ENCODE measurements at regions not wholly inside any gene's neighbourhood (a gene's known extent, or its start where the extent isn't known, plus 50 kb on each side); places are given as distances from the start of the nearest gene placed in this dataset.
"Not testable (repeated sequence)": the region's sequence is repeated elsewhere in the genome, so short reads cannot be mapped to it uniquely, and the experiment has no call there.

DNA sequence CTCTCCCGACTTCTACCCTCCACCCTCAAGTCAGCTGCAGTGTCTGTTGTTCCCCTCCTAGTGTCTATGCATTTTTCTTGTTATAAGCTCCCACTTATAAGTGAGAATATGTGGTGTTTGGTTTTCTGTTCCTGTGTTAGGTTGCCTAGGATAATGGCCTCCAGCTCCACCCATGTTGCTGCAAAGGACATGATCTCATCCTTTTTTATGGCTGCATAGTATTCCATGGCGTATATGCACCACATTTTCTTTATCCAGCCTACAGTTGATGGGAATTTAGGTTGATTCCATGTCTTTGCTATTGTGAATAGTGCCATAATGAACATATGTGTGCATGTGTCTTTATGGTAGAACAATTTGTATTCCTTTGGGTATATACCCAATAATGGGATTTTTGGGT, 80.7 kb downstream of the SPTSSA start:
- DNase-seq: not testable (repeated sequence)

DNA sequence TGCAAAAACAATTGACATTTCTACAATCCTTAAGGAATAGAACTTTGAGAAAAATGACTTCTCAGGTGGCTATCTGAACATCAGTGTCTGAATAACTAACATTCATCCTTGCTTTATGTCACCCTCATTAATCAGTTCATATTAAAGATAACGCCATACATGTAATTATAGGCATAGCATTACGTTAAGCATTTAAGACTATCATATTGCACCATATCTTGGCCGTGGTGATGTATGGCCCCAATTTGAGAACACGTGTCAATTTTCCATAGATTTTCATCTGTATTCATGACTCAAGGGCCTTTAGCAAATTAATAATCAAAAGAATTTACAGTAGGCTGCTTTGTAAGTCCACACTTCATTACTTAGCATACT, 81.6 kb downstream of the SPTSSA start:
- DNase-seq: no peak

- DNase-seq: no peak
Observed at GRCh38 chr14:34379816-34380470, 82.1 kb downstream of the SPTSSA start.

- no peak for DNase-seq
Observed at GRCh38 chr14:34376649-34377267, 85.3 kb downstream of the SPTSSA start.

- DNase-seq: no peak
Observed at GRCh38 chr14:34374998-34375740, 86.9 kb downstream of the SPTSSA start.

DNA sequence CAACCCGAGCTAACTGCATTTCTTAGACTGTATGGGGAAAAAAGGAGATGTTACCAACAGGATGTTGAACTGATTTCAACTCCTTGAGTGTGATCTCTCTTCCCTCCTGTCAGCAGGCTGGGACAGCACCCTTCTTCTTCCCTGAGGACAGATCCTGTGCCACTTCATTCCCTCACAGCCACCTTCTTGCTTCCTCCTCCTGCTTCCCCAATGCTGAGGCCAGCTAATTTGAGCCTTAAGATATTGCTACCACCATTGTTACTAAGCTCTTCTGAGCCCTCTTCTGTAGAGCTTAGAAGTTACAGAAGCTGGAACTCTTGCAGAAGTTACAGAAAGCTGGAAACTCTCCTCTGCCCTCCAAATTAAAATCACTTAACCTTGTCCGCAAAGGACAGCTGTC, 88.8 kb downstream of the SPTSSA start:
- no peak for DNase-seq

DNA sequence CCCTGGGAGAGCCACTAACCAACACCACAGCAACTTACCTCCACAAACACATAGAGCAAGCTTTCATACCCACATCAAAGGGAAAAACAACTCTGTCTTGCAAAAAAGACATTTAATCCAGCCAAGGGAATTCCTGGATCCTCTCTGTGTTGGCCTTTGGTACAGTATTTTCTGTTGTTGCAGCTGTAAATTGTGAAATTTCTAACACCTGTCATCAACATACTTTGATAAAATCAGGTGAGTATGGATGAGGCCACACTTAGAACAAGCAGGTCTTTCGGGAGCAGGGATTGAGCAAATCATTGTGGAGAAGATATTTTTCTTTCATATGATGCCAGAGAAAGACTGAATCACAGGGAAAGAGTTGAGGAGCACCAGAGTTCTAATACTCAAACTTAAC, 89.3 kb downstream of the SPTSSA start:
- no peak for DNase-seq

- no peak for DNase-seq
Observed at GRCh38 chr14:34369648-34370030, 92.4 kb downstream of the SPTSSA start.

DNA sequence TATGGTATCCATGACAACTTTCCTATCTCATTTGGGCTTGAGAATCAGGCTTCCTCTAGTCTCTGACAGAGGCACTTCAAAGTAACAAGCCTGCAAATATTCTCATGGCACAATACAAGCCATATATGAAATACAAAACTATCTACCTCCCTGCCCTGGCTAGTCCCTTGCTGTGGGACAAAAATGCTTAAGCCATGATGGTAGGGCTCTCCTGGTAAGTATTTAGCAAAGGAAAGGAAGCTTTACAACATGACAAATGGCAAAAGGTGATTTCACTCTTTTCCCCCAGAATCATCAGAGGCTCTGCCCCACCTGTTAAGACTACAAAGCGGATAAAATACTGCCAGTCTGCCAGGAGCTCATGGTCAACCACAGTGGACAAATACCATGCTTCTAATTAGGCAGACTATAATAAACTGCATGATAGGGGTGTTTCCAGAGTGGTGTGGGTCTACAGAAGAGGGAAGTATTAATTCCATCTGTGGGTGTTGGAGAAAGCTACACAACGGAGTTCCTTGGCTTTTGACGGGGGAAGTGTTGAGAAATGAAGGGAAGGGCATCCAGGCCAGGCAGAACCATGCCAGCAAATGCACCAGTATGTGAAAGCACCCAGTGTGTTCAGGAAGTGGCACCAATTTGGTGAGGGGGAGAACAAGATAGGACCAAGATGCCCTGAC, 92.9 kb downstream of the SPTSSA start:
- no peak for DNase-seq

DNA sequence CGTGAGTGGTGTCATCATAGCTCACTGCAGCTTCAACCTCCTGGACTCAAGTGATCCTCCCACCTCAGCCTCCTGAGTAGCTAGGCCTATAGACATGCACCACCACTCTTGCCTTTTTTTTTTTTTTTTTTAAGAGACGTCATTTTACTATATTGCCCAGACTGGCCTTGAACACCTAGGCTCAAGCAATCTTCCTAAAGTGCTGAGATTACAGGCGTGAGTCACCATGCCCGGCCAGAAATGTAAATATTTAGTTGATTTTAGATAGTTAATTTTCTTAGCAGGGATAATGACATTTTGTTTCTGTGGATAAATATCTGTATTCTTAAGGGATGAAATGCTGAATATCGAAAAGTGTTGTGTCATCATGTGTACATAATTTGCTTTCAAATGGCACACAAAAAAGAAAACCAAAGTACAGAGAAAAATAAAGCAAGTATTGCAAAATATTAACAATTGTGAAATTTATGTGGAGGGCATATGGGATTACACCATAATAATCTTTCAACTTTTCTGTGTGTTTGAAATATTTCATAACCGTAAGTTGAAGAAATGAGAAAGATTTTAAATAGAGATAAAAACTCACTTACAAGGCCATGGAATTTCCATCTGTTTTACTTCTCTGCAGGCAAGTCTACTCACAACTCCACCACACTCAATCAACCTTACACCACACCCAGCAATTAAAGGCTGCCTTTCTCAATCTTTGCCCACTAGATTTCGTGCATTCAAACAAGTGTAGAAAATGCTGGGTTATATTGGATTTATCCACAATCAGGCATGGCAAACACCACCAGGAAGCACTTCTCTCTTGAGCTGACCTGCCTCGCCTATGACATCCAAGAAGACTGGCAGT, 93.7 kb downstream of the SPTSSA start:
- peak; percentile 13 for DNase-seq

- DNase-seq: no peak
Observed at GRCh38 chr14:34365309-34365915, 96.6 kb downstream of the SPTSSA start.

GRCh38 chr14:34364201-34364600, 97.8 kb downstream of the SPTSSA start:
- DNase-seq: no peak

GRCh38 chr14:34363733-34364134, 98.3 kb downstream of the SPTSSA start:
- DNase-seq: no peak

DNA sequence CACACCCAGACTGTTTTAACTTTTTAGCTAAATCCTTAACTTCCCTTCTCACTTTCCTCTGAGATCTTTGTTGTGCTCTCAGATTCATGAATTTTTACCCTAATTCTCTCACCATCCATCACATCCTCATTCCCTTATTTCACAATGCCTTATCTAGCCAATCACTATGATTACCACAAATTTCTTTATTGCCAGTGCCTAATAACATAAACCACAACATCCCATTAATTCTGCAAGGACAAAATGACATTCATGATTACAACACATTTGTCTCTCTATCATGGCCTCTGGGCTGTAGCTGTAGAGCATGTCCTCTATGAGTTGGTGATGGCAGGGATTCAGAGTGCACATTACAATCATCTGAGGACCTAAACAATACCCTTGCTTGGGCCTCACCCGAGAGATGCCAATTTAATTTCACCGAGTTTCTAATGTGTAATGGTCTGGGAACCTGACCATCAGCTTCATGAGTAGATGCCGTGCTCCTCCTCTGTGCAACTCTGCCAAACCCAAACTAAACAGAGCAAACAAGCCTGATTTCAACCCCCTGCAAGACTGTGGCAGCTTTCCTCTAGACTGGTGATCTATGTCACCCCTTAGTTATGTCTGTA, 99.3 kb downstream of the SPTSSA start:
- DNase-seq: no peak

DNA sequence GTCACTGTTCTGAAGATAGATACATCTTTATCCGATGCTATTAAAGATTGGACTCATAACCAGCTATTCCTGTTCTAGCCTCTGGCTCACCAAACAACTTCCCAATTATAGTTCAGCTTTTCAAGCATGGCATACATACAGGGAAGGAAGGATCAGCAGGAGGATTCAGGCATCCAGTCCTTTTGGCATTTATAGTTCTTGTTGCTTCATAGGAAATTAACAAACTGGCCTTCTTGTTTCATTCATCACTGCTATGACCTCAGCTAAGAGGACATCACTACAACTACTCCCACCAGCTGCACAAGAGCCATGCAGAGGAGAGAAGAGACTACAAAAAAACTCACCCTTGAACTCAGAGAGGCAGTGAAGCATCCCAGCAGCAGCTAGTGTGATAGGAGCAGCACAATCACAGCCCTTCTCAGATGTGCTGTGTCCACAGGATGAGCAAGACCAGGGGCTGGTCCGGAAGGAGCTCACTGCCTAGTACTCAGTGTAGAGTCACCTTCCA, 100.5 kb downstream of the SPTSSA start:
- no peak for DNase-seq

DNA sequence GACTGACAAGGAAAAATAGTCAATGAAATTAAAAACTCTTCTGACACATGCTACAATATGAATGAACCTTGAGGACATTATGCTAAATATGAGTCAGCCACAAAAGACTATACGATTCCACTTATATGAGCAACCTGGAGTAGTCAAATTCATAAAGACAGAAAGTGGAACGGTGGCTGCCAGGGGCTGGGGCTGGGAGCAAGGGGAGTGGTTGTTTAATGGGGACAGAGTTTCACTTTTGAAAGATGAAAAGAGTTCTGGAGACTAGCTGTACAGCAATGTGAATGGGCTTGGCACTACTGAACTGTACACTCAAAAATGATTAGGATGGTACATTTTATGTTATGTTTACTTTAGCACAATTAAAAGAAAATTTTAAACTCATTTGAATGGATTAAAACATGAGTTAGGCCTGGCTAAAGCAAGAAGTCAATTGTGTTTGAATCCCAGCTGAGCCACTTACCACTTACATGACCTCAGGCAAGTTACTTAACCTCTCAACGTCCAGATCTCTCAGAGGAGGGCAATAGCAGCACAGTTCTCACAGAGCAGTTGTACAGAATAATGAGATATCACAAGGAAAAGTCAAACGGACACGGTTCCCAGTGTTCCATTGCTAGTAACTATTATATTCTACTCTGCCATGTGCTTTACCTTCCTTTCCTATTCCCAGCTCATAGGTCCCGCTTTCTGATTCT, 102.5 kb downstream of the SPTSSA start:
- DNase-seq: no peak

DNA sequence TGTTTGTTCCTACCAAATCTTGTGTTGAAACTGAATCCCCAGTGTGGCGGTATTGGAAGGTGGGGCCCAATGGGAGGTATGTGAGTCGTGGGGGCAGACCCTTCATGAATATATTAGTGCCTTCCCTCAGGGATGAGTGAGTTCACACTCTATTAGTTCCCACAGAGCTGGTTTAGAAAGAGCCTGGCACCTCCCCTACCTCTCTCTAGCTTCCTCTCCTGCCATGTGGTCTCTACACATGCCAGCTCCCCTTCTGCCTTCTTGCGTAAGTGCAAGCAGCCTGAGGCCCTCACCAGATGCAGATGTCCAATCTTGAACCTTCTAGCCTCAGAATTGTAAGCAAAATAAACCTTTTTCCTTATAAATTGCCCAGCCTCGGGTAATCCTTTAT, 105.8 kb downstream of the SPTSSA start:
- DNase-seq: no peak

GRCh38 chr14:34355584-34356263, 106.3 kb downstream of the SPTSSA start:
- DNase-seq: no peak

DNA sequence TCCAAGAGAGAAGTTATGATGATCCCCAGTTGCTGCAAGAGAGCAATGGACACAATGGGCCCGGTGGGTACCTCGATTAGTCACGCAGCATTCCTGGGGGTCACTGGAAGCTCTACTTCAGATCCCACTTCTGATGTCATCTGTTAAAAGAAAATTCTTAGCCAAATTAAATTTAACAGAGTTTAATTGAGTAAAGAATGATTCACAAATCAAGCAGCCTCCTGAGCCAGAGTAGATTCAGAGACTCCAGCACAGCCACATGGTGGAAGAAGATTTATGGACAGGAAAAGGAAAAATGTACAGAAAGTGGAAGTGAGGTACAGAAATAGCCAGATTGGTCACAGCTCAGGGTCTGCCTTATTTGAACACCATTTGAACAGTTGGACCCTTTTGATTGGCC, 107.5 kb downstream of the SPTSSA start:
- no peak for DNase-seq

DNA sequence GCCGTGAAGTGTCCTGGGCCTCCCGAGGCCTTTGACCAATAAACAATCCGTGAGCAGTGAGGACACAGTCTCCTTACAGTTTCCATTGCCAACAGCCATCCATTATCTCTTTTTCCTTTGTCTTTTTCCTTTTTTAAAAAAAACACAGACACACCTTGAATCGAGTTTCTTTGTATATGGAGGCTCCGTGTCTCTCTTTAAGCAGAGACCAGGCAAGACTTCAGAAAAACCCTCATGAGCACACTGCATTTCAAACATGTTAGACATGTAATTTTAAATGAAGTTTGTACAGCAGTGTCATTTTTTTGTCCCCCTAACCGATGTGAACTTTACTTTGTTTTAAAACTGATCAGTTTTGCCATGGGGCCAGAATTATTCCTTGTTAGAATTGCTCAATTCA, 111.1 kb downstream of the SPTSSA start:
- DNase-seq: no peak

Measured in NCI-H146 (cell line).